ENCODE measurements at regions not wholly inside any gene's neighbourhood (a gene's known extent, or its start where the extent isn't known, plus 50 kb on each side); places are given as distances from the start of the nearest gene placed in this dataset.
"Not testable (repeated sequence)": the region's sequence is repeated elsewhere in the genome, so short reads cannot be mapped to it uniquely, and the experiment has no call there.

DNA sequence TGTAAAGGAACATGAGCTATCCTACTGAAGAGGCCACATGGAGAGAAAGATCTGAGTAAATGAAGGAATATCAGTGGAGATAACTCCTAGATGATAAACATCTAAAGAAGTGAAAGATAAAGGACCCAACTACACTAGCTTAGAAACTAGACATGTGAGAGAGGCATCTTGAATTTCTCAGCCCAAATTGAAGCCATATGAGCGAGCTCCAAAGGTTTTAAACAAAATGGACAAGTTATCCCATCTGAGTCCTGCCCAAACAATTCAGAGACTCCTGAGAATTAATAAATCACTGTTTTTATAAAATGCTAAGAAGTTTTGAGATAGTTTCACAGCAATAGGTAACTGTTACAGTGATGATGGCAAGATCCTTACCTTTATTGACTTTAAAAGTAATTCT, 438.9 kb downstream of the NAV3 start:
- H3K27me3 ChIP-seq: no peaks in the 10 kb centered on the region
- H3K9me3 ChIP-seq: no peaks in the 10 kb centered on the region
- no peak overlapping the region for H3K27ac ChIP-seq
- no peaks in the 10 kb centered on the region for H3K36me3 ChIP-seq
- TF ChIP-seq POLR2A (IDR thresholded peaks at IDR 0.05): no peak
- TF ChIP-seq, protein P1, sequence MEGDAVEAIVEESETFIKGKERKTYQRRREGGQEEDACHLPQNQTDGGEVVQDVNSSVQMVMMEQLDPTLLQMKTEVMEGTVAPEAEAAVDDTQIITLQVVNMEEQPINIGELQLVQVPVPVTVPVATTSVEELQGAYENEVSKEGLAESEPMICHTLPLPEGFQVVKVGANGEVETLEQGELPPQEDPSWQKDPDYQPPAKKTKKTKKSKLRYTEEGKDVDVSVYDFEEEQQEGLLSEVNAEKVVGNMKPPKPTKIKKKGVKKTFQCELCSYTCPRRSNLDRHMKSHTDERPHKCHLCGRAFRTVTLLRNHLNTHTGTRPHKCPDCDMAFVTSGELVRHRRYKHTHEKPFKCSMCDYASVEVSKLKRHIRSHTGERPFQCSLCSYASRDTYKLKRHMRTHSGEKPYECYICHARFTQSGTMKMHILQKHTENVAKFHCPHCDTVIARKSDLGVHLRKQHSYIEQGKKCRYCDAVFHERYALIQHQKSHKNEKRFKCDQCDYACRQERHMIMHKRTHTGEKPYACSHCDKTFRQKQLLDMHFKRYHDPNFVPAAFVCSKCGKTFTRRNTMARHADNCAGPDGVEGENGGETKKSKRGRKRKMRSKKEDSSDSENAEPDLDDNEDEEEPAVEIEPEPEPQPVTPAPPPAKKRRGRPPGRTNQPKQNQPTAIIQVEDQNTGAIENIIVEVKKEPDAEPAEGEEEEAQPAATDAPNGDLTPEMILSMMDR (IDR thresholded peaks at IDR 0.05): no peak
- no peak overlapping the region for H3K4me3 ChIP-seq
- H3K4me1 ChIP-seq: no peaks in the 10 kb centered on the region
- DNase-seq: no peak

DNA sequence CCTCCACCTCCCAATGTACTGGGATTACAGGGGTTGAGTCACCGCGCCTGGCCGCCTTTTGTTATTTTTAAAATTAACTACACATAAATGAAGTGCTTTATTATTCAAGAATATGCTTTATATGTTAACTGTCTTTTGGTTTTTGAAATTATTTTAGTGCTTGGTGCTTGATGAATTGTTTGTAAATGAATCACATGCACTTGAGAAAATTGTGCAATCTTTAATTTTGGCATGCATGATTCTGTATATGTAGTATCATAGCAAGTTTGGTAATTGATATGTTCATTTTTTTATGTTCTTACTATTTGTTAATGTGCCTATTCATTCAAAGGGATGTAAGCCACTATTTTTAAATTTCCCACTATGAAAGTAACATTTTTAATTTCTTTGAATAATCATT, 440.9 kb downstream of the NAV3 start:
- no peak overlapping the region for H3K27ac ChIP-seq
- no peak for DNase-seq
- no peaks in the 10 kb centered on the region for H3K36me3 ChIP-seq
- no peak overlapping the region for H3K4me3 ChIP-seq
- no peaks in the 10 kb centered on the region for H3K9me3 ChIP-seq
- H3K4me1 ChIP-seq: no peaks in the 10 kb centered on the region
- no peaks in the 10 kb centered on the region for H3K27me3 ChIP-seq
- TF ChIP-seq, protein P1 (IDR thresholded peaks at IDR 0.05): no peak
- no peak for TF ChIP-seq POLR2A (IDR thresholded peaks at IDR 0.05)

DNA sequence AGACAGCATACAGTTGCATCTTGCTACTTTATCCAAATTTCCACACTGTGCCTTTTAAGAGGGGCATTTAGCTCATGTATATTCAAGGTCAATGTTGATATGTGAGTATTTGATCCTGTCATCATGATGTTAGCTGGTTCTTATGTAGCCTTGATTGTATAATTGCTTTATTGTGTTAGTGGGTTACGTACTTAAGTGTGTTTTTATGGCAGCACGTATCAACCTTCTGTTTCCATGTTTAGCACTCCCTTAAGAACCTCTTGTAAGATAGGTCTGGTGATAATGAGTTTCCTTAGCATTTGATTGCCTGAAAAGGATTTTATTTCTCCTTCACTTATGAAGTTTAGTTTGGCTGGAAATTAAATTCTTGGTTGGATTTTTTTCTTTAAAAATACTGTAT, 445.2 kb downstream of the NAV3 start:
- H3K4me1 ChIP-seq: no peaks in the 10 kb centered on the region
- H3K27ac ChIP-seq: no peak overlapping the region
- TF ChIP-seq, protein P1 (IDR thresholded peaks at IDR 0.05): no peak
- no peaks in the 10 kb centered on the region for H3K36me3 ChIP-seq
- no peak overlapping the region for H3K4me3 ChIP-seq
- no peaks in the 10 kb centered on the region for H3K27me3 ChIP-seq
- no peaks in the 10 kb centered on the region for H3K9me3 ChIP-seq
- no peak for DNase-seq

DNA sequence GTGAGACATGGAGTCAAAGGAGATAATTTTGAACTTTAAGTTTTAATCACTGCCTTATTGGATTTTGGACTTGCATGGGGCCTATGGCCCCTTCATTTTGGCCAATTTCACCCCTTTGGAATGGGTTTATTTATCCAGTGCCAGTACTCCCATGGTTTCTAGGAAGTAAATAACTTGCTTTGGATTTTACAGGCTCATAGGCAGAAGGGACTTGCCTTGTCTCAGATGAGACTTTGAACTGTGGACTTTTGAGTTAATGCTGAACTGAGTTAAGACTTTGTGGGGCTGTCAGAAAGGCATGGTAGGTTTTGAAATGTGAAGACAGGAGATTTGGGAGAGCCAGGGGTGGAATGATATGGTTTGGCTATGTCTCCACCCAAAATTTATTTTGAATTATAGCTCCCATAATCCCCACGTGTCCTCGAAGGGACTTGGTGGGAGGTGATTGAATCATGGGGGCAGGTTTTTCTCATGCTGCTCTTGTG, 448.1 kb downstream of the NAV3 start:
- Histone ChIP-seq H3K27ac (no peak overlapping the region), H3K27me3 (no peaks in the 10 kb centered on the region), H3K36me3 (no peaks in the 10 kb centered on the region), H3K4me3 (no peak overlapping the region), H3K4me1 (no peaks in the 10 kb centered on the region), H3K9me3 (no peaks in the 10 kb centered on the region)
- no peak for DNase-seq
- TF ChIP-seq, protein P1 (IDR thresholded peaks at IDR 0.05): no peak
- no peak for TF ChIP-seq POLR2A (IDR thresholded peaks at IDR 0.05)

DNA sequence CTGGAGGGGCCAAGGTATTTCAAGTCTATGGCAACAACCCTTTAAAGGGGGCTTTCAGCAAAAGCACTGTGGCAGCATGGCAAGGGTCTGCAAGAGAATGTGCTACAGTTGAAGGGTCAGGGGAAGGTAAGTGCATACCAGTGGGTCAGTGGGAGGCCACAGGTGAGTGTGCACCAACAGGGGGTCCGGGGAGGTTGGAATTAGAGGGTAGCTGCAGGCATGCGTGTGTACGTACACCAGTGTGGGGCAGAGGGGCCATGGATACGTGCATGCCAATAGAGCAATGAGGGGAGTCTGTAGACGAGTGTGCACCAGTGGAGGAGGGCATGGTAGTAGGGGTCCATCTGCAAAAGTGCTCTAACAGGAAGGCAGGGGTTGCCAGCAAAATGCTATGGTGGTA, 448.9 kb downstream of the NAV3 start:
- Histone ChIP-seq H3K9me3 (no peaks in the 10 kb centered on the region), H3K27ac (no peak overlapping the region), H3K4me1 (no peaks in the 10 kb centered on the region), H3K27me3 (no peaks in the 10 kb centered on the region), H3K4me3 (no peak overlapping the region), H3K36me3 (no peaks in the 10 kb centered on the region)
- no peak for DNase-seq
- TF ChIP-seq POLR2A (IDR thresholded peaks at IDR 0.05): no peak
- TF ChIP-seq, protein P1 (IDR thresholded peaks at IDR 0.05): no peak

DNA sequence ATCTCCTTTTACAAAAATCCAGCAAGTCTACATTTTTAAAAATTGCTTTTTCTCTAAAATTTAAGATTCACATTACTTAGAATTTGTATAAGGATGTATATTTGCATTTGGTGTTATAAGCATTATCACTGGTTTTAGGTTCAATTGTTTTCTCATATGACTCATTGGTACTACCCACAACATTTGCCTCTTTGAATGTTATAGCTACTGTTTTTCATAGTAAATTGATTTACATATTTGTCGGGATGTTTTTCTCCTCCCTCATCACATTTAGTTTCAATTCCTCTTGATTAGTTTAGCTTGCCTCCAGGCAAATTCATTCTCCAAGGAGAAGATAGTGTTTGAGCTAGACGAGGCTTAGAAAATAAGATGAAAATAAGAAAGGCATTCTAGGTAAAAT, 450.4 kb downstream of the NAV3 start:
- not testable (repeated sequence) for DNase-seq, H3K36me3 ChIP-seq, H3K9me3 ChIP-seq, H3K27me3 ChIP-seq, H3K27ac ChIP-seq, H3K4me3 ChIP-seq, H3K4me1 ChIP-seq
